ENCODE measurements at regions not wholly inside any gene's neighbourhood (a gene's known extent, or its start where the extent isn't known, plus 50 kb on each side); places are given as distances from the start of the nearest gene placed in this dataset.
"Not testable (repeated sequence)": the region's sequence is repeated elsewhere in the genome, so short reads cannot be mapped to it uniquely, and the experiment has no call there.

DNA sequence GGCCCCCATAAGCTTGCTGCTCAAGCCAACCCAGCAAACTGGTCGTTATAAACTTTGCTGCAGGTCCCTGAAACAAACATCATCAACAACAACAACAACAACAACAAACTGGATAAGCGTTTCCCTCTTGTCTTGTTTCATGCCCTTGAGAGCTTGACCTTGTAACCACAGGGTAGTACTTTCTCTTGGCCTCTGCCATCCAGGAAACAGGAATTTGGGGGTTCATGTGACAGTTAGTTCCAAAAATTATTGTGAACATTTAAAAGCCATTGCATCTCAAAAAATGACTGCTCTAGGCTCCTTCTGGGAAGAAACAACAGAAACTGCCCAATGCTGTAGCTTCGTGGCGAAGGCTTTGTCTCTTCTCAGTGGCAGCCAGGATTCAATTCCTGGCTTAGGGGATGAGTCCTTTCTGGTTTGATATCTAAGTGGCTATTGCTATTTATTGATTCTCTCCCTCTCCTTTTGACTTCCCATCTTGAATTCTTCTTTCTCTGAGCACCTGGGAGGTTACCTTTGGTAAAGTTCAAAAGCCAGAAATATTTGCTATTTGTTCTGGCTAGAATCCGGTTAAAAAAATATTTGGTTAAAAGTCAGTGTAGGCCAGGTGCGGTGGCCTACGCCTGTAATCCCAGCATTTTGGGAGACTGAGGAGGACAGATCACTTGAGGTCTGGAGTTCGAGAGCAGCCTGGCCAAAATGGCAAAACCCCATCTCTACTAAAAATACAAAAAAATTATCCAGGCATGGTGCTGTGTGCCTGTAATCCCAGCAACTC is 52.0 kb upstream of the CPM start:
- no peak for DNase-seq (ENCODE audit: low spot score)

DNA sequence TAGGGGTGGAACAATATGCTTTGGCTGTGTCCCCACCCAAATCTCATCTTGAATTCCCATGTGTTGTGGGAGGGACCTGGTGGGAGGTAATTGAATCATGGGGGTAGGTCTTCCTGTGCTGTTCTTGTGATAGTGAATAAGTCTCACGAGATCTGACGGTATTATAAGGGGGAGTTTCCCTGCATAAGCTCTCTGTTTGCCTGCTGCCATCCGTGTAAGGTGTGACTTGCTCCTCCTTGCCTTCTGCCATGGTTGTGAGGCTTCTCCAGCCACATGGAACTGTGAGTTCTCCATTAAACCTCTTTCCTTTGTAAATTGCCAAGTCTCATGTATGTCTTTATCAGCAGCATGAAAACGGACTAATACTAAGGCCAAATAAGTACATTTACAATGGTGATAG is 64.6 kb upstream of the CPM start:
- not testable (repeated sequence) for DNase-seq (ENCODE audit: low spot score)

DNA sequence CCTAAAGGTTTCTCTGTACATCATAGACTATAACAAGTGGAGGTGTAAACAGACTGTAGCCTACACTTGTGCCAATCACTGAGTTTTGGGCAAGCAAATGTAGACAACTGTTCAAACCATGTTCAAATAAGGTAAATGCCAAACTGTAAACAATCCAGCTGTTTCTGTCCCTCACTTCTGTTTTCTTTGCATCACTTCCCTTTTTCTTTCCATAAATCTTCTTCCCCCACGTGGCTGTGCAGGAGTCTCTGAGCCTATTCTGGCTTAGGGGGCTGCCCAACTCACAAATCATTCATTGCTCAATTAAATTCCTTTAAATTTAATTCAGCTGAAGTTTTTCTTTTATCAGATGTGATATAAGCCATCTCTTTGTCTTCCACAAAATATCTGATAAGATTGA is 65.1 kb upstream of the CPM start:
- DNase-seq (ENCODE audit: low spot score), result no peak

DNA sequence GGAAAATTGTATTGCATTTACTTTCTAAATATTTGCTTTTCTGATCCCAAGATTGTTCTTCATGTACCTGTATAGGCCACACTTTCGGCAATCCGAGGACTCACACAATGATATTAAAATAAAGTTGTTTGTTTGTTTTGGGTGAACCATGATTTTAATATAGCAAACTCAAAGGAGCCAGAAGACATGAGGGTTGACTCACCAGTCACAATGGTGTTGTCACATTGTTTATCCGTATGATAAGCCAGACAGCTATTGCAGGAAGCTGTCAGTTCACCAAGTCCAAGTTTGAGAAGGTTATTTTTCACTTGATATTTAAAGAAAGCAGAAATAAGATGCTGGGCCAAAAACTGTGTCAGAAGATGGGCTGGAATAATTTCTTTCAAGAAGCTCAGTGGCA is 67.1 kb upstream of the CPM start:
- DNase-seq (ENCODE audit: low spot score), result no peak

DNA sequence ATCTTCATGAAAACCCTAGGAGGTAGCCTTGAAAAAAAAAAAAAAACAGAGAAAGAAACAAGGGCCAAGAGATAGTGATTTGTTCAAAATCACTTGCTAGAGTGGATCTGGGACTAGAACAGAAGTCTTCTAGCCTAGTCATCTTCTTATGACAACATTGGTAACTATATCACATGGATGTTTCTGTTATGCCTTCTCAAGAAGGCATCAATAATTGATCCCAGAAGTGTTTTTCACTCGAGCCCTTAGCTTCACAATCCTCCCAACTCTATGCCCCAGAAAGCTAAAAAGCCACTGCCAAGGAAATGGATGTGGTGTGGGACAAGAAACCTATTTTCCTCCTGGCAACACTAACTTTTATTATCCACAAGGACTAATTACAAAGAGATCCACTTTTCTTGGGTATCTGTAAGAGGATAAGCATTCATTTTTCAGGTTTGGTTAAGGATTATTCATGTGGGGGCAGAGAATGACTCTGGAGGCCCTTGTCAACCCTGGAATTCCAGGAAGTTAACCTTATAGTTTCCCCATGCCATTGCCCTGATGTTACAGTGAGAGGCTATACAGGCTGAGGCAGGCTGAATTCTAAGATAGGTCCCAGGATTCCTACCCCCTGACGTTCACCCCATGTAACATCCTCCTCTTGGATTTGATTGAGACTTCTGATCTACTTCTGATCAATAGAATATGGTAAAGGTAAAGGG is 67.7 kb upstream of the CPM start:
- DNase-seq (ENCODE audit: low spot score), result no peak

DNA sequence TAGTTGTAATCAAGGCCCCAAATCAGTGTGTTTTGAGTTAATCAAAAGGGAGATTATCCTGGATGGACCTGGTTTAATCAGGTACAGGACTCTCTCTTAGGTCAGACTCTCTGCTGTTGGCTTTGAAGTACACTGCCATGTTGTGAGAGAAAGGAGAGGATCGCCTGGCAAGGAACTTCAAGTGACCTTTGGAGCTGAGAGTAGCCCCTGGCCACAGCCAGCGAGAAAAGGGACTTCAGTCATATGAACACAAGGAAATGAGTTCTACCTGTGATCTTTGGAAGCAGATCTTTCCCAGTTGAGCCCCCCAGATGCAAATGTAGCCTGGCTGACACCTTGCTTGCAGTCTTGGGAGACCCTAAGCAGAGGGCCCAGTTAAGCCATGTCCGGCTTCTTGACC is 68.3 kb upstream of the CPM start:
- DNase-seq (ENCODE audit: low spot score), result no peak

DNA sequence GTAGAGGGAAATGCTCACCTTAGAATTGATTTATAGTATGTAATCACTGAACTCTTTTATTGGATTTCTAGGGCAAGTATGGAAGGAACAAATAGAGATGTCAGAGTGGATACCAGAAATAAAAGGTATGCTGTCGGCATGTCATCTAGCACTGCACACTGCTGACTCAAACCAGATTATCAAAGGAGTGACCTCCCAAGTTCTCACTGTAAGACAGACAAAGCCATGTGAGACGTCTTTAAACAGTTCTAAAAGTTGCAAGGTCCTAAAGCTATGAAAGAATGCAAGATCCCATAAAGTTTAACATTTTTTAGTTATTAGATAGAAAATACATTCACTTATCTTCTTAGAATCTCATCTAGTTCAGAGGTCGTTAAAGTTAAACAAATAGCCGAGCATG is 70.0 kb upstream of the CPM start:
- DNase-seq (ENCODE audit: low spot score), result no peak

DNA sequence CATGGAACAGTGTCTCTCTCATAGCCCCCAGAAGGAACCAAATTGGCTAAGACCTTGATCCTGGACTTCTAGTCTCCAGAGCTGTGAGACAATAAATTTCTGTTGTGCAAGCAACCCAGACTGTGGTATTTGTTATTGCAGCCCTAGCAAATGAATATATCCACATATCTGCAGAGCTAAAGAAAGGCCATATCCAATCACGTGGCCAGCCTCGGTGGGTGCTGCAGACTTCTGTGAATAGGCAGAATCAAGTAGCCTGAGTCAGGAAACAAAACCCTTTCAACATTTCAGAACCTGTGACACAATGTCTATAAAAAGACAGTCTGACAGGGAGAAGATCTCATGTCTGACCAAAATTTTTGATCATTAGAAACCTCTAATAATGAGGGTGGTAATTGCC is 71.0 kb upstream of the CPM start:
- DNase-seq (ENCODE audit: low spot score), result no peak

DNA sequence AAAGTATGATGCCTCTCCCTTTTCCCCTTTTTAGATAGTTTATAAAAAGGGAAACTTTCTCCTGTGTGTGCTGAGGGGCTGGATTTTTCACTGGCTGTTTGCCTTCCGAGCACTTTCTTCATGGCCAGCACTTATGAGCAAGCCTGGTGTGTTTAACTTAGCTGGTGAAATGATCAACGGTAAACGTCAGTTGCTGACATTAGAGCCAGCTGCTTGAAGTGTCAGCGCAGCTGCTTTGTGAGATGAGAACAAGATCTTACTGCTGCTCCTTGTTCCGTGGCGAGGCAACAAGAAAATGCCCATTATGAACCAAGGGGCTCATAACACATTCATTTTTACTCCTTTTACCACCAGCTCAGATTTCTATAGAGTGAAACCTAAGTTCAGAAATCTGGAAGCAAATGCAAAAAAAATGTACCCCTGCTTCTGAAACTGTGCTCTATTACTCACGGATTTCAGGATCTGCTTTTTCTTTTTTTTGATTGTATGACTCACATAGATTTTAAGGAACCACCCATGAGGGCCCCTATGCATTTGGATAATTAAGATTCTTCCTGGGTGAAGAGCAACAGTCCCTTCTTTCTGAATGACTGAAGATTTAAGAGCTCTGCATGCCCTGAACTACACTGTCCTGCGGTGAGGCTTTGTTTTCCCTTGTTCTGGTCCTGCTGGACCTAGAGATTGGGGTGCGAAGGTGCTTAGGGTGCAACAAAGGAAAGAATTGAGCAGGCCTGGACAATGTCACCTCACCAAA is 74.3 kb upstream of the CPM start:
- no peak for DNase-seq (ENCODE audit: low spot score)

DNA sequence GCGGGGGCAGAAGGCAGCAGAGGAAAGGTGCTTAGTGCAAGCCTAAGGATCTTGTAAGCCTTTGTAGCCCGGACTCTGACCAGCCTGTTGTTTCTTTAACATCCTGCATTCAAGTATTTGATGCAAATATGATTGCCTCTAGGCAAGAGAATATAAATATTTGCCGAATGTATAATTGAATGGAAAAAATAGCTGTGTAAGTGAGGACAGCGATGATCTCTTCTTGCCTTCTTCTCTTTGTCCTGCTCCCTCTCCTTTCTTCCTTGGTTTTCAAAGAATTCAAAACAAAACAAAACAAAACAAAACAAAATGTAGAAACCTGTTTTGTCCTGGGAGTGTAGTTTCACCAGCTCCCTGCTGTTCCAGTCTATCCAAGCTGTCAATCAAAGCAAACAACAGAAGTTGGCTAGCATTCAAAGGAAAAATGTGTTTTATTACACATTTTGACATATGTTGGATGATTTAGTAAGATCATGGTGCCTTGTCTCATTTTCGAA is 74.9 kb upstream of the CPM start:
- no peak for DNase-seq (ENCODE audit: low spot score)

DNA sequence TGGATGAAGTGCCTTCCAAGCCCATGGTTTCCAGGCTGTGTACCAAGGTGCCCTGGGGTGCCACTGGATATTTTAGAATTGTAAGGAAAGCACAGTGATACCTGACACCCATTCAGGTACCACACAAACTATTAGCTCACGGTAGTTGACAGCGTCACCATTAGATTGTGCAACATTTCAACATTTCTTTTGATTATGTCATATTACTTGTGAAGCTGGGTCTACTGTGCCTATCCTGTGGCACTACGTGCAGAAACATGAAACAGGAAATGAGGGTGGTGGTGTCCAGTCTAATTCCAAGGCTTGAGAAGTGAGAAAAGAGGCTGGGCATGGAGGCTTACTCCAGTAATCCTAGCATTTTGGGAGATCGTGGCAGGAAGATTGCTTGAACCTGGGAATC is 75.5 kb upstream of the CPM start:
- no peak for DNase-seq (ENCODE audit: low spot score)

DNA sequence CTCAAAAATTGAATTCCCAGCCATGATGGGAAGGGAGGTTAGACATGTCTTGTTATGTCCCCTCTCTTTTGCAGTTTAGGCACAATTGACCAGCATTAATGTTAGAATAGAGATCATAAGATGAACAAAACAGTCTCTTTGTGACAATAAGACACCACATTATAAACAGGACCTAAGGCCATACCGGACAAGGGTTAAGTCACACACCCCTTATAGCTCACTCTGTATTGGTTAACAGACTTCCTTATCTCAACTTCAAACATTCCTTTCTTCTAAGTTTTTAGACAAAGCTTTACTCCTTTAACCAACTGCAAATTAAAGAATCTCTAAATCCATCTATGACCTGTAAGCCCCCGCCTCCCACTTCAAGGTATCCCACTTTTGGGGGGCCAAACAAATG is 81.1 kb upstream of the CPM start:
- no peak for DNase-seq (ENCODE audit: low spot score)

DNA sequence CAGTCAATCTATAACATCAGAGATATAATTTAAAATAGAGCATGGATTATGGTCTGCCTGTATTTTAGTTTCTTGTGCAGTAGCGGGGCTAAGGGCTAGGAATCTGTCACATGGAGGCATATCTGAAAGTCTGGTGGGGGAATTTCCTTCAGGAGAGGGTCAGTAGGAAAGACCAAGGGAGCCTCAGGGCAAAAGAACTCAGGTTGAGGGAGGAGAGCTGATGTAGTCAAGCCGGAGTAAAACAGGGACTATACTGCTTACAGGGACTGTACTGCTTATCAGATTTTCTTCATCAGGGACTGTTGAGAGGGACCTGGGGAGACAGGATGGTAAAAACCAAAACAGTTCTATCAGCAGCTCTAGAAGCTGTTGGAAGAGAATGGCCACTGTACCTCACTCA is 82.0 kb upstream of the CPM start:
- no peak for DNase-seq (ENCODE audit: low spot score)

DNA sequence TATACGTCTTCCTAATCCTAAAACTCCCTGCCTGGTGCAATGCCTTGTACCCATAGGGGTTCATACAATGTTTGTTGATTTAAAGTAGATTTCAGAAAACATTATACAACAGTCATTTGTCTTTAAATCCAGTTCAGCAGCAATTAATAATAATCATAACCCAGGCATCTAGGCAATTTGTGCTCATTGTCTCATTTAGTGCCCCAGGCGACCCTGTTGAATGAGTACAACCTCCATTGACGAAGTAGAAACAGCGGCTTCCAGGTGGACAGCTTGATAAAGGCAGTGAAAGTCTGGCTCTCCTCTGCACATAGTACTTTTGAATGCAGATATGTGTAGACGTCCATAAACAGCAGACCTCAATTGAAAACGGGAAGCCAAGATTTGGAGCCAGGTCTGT is 82.9 kb upstream of the CPM start:
- no peak for DNase-seq (ENCODE audit: low spot score)

DNA sequence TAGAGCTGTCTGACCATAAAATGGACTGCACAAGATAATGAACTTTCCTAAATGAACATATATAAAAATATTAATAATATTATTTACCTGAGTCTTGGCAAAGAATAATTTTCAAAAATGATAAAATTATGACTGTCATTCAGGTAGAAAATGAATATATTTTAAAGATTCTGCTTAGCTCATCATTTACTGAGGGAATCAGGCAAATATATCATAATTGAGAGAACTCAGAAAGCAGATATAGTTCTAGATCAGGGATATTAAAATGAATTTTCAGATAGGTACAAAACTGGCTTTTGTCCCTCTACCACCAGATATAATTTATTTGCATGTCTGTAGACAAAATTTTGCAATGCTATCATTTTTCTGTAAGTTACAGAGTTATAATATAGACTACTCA is 86.1 kb upstream of the CPM start:
- no peak for DNase-seq (ENCODE audit: low spot score)

DNA sequence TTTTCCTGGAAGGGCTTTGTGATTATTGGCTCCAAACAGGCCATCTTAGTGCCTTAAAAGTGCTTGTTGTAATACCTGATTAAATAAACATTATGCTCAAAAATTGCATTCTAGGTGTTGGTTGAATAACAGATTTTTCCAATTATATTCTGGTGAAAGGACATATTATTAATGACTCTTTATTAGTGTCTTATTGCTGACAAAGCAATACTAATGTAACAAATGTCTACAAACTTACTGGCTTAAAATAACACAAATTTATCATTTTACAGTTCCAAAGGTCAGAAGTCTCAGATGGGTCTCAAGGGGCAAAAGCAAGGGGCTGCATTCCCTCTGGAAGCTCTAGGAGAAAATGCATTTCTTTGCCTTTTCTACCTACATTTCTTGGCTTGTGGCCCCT is 86.9 kb upstream of the CPM start:
- DNase-seq (ENCODE audit: low spot score), result no peak

DNA sequence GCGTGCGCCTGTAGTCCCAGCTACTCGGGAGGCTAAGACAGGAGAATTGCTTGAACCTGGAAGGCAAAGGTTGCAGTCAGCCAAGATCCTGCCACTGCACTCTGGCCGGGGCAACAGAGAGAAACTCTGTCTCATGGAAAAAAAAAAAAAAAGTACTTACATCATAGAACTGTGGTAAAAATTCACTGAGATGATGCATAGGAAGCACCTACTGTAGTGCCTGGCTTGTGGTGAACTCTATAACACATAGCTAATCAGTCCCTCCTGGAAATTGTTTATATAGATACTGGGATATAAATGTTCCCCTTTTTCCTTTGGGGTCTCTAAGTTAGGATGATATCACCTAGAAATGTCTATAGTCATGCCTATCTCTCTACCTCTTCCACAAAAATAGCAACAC is 89.7 kb upstream of the CPM start:
- no peak for DNase-seq (ENCODE audit: low spot score)

DNA sequence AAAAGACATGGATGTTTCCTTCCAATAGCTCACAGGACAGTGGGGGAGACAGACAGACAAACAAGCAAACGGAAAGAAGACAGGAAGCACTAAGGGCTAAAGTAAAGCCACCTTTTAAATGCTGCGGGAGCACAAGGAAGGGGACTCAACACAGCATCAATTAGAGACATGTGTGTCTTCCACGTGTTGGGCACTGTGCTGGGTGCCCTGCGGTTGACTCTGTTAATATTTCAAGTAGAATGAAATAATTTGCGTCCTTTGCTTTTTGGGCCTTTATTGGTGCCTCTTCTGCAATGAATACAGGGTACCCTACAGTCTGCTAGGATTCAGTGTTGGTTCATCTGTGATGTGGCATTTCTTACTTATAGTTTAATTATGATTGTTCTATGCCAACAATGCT is 90.9 kb upstream of the CPM start:
- DNase-seq (ENCODE audit: low spot score), result no peak

DNA sequence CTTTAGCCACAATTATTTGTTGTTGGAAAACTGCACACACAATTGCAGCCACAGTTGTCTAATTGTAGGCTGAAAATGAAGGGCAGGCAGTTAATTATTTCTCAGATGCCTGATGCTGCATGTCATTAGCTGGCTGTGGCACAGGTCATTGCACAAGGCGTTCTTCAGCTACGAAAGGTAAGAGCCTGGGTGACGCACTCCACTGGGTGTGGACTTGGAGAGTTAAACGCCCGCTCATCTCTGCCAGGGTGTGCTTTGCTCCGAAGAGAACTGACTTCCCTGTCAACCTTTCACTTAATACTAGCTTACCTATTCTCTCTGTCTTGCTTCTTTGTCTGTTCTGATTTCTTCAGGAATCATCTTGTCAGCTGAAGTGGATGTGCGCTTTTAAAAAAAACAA is 91.4 kb upstream of the CPM start:
- DNase-seq (ENCODE audit: low spot score), result no peak

DNA sequence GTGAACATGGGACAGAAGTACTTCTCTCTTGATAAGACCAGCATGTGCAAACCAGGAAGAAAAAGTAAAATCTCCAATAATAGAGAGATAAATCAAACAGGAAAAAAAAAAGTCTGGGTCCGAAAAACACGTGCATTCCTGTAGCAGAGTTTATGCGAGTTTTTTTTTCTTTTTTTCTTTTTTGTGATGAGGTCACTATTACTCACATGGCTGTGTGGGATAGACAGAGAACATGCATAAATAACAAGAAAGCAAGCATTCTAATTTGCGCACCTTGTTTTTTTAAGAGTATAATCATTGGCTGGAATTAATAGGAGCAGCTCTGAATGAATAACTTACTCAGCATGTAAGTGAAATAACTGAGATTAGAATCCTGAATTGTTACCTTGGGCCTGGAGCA is 91.9 kb upstream of the CPM start:
- no peak for DNase-seq (ENCODE audit: low spot score)

DNA sequence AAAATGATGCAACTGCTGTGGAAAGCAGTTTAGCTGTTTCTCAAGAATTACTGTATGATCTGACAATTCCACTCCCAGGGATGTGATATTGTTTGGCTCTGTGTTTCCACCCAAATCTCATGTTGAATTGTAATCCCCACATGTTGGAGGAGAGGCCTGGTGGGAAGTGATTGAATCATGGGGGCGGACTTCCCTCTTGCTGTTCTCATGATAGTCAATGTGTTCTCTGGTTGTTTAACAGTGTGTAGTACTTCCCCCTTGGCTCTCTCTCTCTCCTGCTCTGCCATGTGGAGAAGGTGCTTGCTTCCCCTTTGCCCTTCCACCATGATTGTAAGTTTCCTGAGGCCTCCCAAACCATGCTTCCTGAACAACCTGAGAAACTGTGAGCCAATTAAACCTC is 93.4 kb upstream of the CPM start:
- DNase-seq (ENCODE audit: low spot score), result no peak

DNA sequence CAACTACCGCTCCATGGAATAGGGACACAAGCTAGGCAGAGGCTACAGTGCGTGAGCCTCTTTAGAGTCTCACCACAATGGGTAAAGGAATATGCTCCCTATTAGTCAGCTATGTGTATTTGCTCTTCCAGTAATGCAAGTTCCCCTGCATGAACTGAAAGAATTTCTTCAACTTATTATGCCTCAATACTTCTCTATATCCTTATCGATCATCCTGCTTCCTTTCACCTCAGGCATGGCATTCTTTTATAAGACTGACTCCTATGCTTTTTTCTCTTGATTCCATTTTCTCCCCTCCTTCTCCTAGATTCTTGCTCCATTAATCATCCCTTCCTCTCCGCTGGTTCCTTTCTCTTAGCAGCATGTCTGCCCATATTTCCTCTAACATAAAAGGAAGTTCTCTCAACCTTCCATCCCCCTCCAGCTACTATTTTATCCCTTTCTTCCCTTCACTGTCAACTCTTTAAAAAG is 94.5 kb upstream of the CPM start:
- DNase-seq (ENCODE audit: low spot score), result no peak

Data from globus pallidus (tissue), 1 donor.